ENCODE measurements at regions not wholly inside any gene's neighbourhood (a gene's known extent, or its start where the extent isn't known, plus 50 kb on each side); places are given as distances from the start of the nearest gene placed in this dataset.
"Not testable (repeated sequence)": the region's sequence is repeated elsewhere in the genome, so short reads cannot be mapped to it uniquely, and the experiment has no call there.

- no peak for DNase-seq (ENCODE audit: low read depth)
Measured at GRCh38 chr1:234823191-234824176, 213.5 kb upstream of the IRF2BP2 start.

- DNase-seq (ENCODE audit: low read depth) = no peak
Measured at GRCh38 chr1:234821840-234822239, 211.9 kb upstream of the IRF2BP2 start.

GRCh38 chr1:234820597-234820996, 210.6 kb upstream of the IRF2BP2 start:
- DNase-seq (ENCODE audit: low read depth) = no peak

GRCh38 chr1:234819845-234820244, 209.9 kb upstream of the IRF2BP2 start:
- not testable (repeated sequence) for DNase-seq (ENCODE audit: low read depth)

GRCh38 chr1:234818040-234818387, 208.0 kb upstream of the IRF2BP2 start:
- not testable (repeated sequence) for DNase-seq (ENCODE audit: low read depth)

GRCh38 chr1:234817313-234818039, 207.5 kb upstream of the IRF2BP2 start:
- DNase-seq (ENCODE audit: low read depth) = peak; percentile 36

GRCh38 chr1:234816864-234817263, 206.9 kb upstream of the IRF2BP2 start:
- not testable (repeated sequence) for DNase-seq (ENCODE audit: low read depth)

- not testable (repeated sequence) for DNase-seq (ENCODE audit: low read depth)
Measured at GRCh38 chr1:234816186-234816851, 206.3 kb upstream of the IRF2BP2 start.

GRCh38 chr1:234815295-234815815, 205.4 kb upstream of the IRF2BP2 start:
- DNase-seq (ENCODE audit: low read depth) = not testable (repeated sequence)

- DNase-seq (ENCODE audit: low read depth) = not testable (repeated sequence)
Measured at GRCh38 chr1:234814235-234814634, 204.3 kb upstream of the IRF2BP2 start.

- DNase-seq (ENCODE audit: low read depth) = peak; percentile 84
Measured at GRCh38 chr1:234811824-234812223, 201.8 kb upstream of the IRF2BP2 start.

- not testable (repeated sequence) for DNase-seq (ENCODE audit: low read depth)
Measured at GRCh38 chr1:234810726-234811125, 200.7 kb upstream of the IRF2BP2 start.

GRCh38 chr1:234809854-234810245, 199.9 kb upstream of the IRF2BP2 start:
- not testable (repeated sequence) for DNase-seq (ENCODE audit: low read depth)

GRCh38 chr1:234808943-234809853, 199.2 kb upstream of the IRF2BP2 start:
- peak; percentile 31 for DNase-seq (ENCODE audit: low read depth)

GRCh38 chr1:234808459-234808858, 198.5 kb upstream of the IRF2BP2 start:
- DNase-seq (ENCODE audit: low read depth) = not testable (repeated sequence)

- not testable (repeated sequence) for DNase-seq (ENCODE audit: low read depth)
Measured at GRCh38 chr1:234807705-234808104, 197.7 kb upstream of the IRF2BP2 start.

- DNase-seq (ENCODE audit: low read depth) = not testable (repeated sequence)
Measured at GRCh38 chr1:234802586-234802985, 192.6 kb upstream of the IRF2BP2 start.

GRCh38 chr1:234801636-234802035, 191.7 kb upstream of the IRF2BP2 start:
- not testable (repeated sequence) for DNase-seq (ENCODE audit: low read depth)

- not testable (repeated sequence) for DNase-seq (ENCODE audit: low read depth)
Measured at GRCh38 chr1:234801147-234801546, 191.2 kb upstream of the IRF2BP2 start.

GRCh38 chr1:234800563-234800962, 190.6 kb upstream of the IRF2BP2 start:
- not testable (repeated sequence) for DNase-seq (ENCODE audit: low read depth)
